A204.1 (cell line): ENCODE measurements at regions not wholly inside any gene's neighbourhood (a gene's known extent, or its start where the extent isn't known, plus 50 kb on each side); places are given as distances from the start of the nearest gene placed in this dataset.
"Not testable (repeated sequence)": the region's sequence is repeated elsewhere in the genome, so short reads cannot be mapped to it uniquely, and the experiment has no call there.

Source experiments
- FAIRE-seq: peaks from 2 replicates; lab custom pipeline; 2012; peaks lifted over from hg19 to GRCh38; lab: Jason Lieb, UNC

GRCh38 chr7:65145710-65146109 lies 139.2 kb upstream of the ERV3-1 start:
- FAIRE-seq, result not testable (repeated sequence)

- FAIRE-seq, result not testable (repeated sequence)
These were observed 138.5 kb upstream of the ERV3-1 start for GRCh38 chr7:65145008-65145407.

- not testable (repeated sequence) for FAIRE-seq
These were observed 138.1 kb upstream of the ERV3-1 start for GRCh38 chr7:65144557-65144956.

- not testable (repeated sequence) for FAIRE-seq
These were observed 137.6 kb upstream of the ERV3-1 start for GRCh38 chr7:65144119-65144518.

- FAIRE-seq, result not testable (repeated sequence)
These were observed 135.4 kb upstream of the ERV3-1 start for GRCh38 chr7:65141894-65142293.

GRCh38 chr7:65141405-65141778 lies 134.9 kb upstream of the ERV3-1 start:
- not testable (repeated sequence) for FAIRE-seq

GRCh38 chr7:65140543-65141404 lies 134.3 kb upstream of the ERV3-1 start:
- not testable (repeated sequence) for FAIRE-seq

- not testable (repeated sequence) for FAIRE-seq
These were observed 130.4 kb upstream of the ERV3-1 start for GRCh38 chr7:65136850-65137249.

- not testable (repeated sequence) for FAIRE-seq
These were observed 126.6 kb upstream of the ERV3-1 start for GRCh38 chr7:65133087-65133486.

- not testable (repeated sequence) for FAIRE-seq
These were observed 125.8 kb upstream of the ERV3-1 start for GRCh38 chr7:65132256-65132655.

- FAIRE-seq, result not testable (repeated sequence)
These were observed 120.9 kb upstream of the ERV3-1 start for GRCh38 chr7:65127364-65127763.

GRCh38 chr7:65124600-65124999 lies 118.1 kb upstream of the ERV3-1 start:
- not testable (repeated sequence) for FAIRE-seq

- not testable (repeated sequence) for FAIRE-seq
These were observed 99.2 kb upstream of the ERV3-1 start for GRCh38 chr7:65105650-65106203.

- FAIRE-seq, result not testable (repeated sequence)
These were observed 94.0 kb upstream of the ERV3-1 start for GRCh38 chr7:65100499-65100898.

GRCh38 chr7:65081669-65082055 lies 75.2 kb upstream of the ERV3-1 start:
- not testable (repeated sequence) for FAIRE-seq

GRCh38 chr7:65080799-65081668 lies 74.5 kb upstream of the ERV3-1 start:
- FAIRE-seq, result peak; percentile 51

- not testable (repeated sequence) for FAIRE-seq
These were observed 68.5 kb upstream of the ERV3-1 start for GRCh38 chr7:65074959-65075358.

GRCh38 chr7:65073160-65073559 lies 66.7 kb upstream of the ERV3-1 start:
- not testable (repeated sequence) for FAIRE-seq

- FAIRE-seq, result not testable (repeated sequence)
These were observed 65.5 kb upstream of the ERV3-1 start for GRCh38 chr7:65071854-65072431.

GRCh38 chr7:65069476-65069875 lies 63.0 kb upstream of the ERV3-1 start:
- FAIRE-seq, result not testable (repeated sequence)

- FAIRE-seq, result not testable (repeated sequence)
These were observed 56.1 kb upstream of the ERV3-1 start for GRCh38 chr7:65062566-65062965.

GRCh38 chr7:65059247-65059646 lies 52.8 kb upstream of the ERV3-1 start:
- FAIRE-seq, result not testable (repeated sequence)
